ENCODE measurements at regions not wholly inside any gene's neighbourhood (a gene's known extent, or its start where the extent isn't known, plus 50 kb on each side); places are given as distances from the start of the nearest gene placed in this dataset.

- no peak overlapping the region for H3K27ac ChIP-seq (ENCODE audit: low read depth, low read length)
- ChIA-PET CTCF (ENCODE audit: partially characterized antibody) (interaction anchor here (0.8 to 1.1 kb wide), 2 partner anchors 19 to 407 kb away, joined by 3 read pairs; no protein-coding TSS in a partner anchor), POLR2A (ENCODE audit: partially characterized antibody) (no interaction called here)
- no peak overlapping the region for H3K14ac ChIP-seq (ENCODE audit: insufficient read length)
- DNase-seq (ENCODE audit: low read depth in 1 of 2, low spot score in 2 of 2) (no peak), FAIRE-seq (no peak)
- H2AFZ ChIP-seq (ENCODE audit: low read length): no peak overlapping the region
- H3K4me2 ChIP-seq (ENCODE audit: insufficient read depth in 1 of 2, low read depth in 2 of 2, low read length in 2 of 2): no peak overlapping the region
- H3K9me3 ChIP-seq (ENCODE audit: insufficient read depth in 2 of 2, low read depth in 1 of 2, low read length in 1 of 2): no peaks in the 10 kb centered on the region
- no peaks in the 10 kb centered on the region for H4K20me1 ChIP-seq (replicated peaks in 1 of 2; ENCODE audit: control insufficient read depth in 1 of 2, insufficient read depth in 2 of 2, low read length in 2 of 2)
- H3K56ac ChIP-seq (replicated peaks; ENCODE audit: insufficient read length, low read depth, low read length): no peak overlapping the region
- H4K8ac ChIP-seq (ENCODE audit: extremely low read depth, insufficient read depth, low read length): no peak overlapping the region
- no peaks in the 10 kb centered on the region for H3K79me1 ChIP-seq (ENCODE audit: low read depth, low read length)
- 83% methylated on average over 2 of the region's 2 CpGs; no CpG with 5 or more reads in 1 of the 2 experiments for WGBS, 2 experiments (ENCODE audit: extremely low coverage in 1 of 2, insufficient coverage in 1 of 2, insufficient read length in 1 of 2, insufficient replicate concordance in 2 of 2, low coverage in 1 of 2, low lambda C conversion rate in 2 of 2, missing lambda C conversion rate in 1 of 2)
- H3K27me3 ChIP-seq (replicated peaks in 1 of 4; ENCODE audit: control insufficient read depth in 3 of 4, extremely low read depth in 1 of 4, insufficient read depth in 3 of 4, low read length in 3 of 4): no peaks in the 10 kb centered on the region
- H3K23me2 ChIP-seq (ENCODE audit: low read depth, low read length): no peaks in the 10 kb centered on the region
- H2BK20ac ChIP-seq (ENCODE audit: low read length): no peak overlapping the region
- no peaks in the 10 kb centered on the region for H3K79me2 ChIP-seq (ENCODE audit: control insufficient read depth in 1 of 2, insufficient read depth in 2 of 2, low read length in 2 of 2)
- H2AK5ac ChIP-seq (ENCODE audit: low read depth, low read length): no peak overlapping the region
- H3K4me3 ChIP-seq (ENCODE audit: extremely low read depth in 1 of 4, insufficient read depth in 2 of 4, low read depth in 3 of 4, low read length in 4 of 4): no peak overlapping the region
- H3K4me1 ChIP-seq (replicated peaks in 1 of 4; ENCODE audit: control insufficient read depth in 3 of 4, insufficient read depth in 4 of 4, low read length in 3 of 4): no peaks in the 10 kb centered on the region
- H2BK5ac ChIP-seq (ENCODE audit: low read depth, low read length): no peak overlapping the region
- no peaks in the 10 kb centered on the region for H3K36me3 ChIP-seq (ENCODE audit: control insufficient read depth in 2 of 4, insufficient read depth in 4 of 4, low read length in 3 of 4)
- no peak overlapping the region for H2BK15ac ChIP-seq (ENCODE audit: low read length)
- no peak overlapping the region for H2BK120ac ChIP-seq (replicated peaks; ENCODE audit: low read depth, low read length)
- H3K23ac ChIP-seq (ENCODE audit: insufficient read length): no peak overlapping the region
- no peak overlapping the region for H4K91ac ChIP-seq (replicated peaks; ENCODE audit: insufficient read length, low read length)
- H4K5ac ChIP-seq (ENCODE audit: insufficient read length, low read depth, low read length): no peak overlapping the region
- no peak overlapping the region for H3K4ac ChIP-seq (replicated peaks; ENCODE audit: insufficient read length, low read depth, low read length)
- no peak overlapping the region for H2BK12ac ChIP-seq (ENCODE audit: low read depth, low read length)
- no peak overlapping the region for H3K9ac ChIP-seq (replicated peaks in 1 of 4; ENCODE audit: extremely low read depth in 1 of 4, low read depth in 3 of 4, low read length in 3 of 4)
- no peak overlapping the region for H3K18ac ChIP-seq (ENCODE audit: extremely low read depth, low read length)
- no peak for TF ChIP-seq CHD7 (IDR thresholded peaks at IDR 0.05; ENCODE audit: insufficient replicate concordance, low read length)
These were observed 577.2 kb upstream of the AADAT start for GRCh38 chr4:170666909-170667308.
